ENCODE measurements at regions not wholly inside any gene's neighbourhood (a gene's known extent, or its start where the extent isn't known, plus 50 kb on each side); places are given as distances from the start of the nearest gene placed in this dataset.
"Not testable (repeated sequence)": the region's sequence is repeated elsewhere in the genome, so short reads cannot be mapped to it uniquely, and the experiment has no call there.

DNA sequence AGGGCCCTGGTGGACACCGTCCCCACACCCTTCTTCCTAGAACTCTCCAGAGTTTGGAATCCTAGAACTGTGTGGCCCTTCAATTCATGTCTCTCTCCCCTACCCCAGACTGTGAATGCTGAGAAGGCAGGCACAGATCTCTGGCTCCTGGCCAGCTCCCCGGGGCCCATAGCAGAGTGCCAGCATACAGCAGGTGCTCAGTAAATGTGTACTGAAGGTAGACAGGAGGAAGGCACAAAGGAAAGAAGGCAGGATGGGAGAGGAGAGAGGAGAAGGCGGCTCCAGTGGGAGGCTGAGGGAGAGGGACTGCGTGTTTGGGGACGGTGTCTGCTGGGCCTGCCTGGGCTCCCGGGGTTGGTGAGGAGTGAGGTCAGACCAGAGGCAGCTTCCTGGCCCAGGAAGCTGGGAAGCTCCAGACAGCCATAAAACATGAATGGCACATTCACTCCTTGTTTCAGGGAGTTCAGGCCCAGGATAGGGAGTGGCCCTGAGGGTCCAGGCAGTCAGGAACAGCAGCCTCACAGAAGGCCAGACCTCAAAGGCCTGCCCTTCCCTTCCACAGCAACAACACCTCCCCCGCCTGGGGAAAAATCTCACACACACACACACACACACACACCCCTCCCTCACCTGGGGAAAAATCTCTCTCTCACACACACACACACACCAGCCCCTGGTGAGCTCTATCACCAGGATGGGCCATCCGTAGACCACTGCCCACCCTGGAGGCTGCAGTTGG, 137.1 kb upstream of the PRR20G start:
- no peak for ATAC-seq
- intact Hi-C loops (cut with DNase I) = no loop called here
- no peak for DNase-seq (ENCODE audit: low spot score)

DNA sequence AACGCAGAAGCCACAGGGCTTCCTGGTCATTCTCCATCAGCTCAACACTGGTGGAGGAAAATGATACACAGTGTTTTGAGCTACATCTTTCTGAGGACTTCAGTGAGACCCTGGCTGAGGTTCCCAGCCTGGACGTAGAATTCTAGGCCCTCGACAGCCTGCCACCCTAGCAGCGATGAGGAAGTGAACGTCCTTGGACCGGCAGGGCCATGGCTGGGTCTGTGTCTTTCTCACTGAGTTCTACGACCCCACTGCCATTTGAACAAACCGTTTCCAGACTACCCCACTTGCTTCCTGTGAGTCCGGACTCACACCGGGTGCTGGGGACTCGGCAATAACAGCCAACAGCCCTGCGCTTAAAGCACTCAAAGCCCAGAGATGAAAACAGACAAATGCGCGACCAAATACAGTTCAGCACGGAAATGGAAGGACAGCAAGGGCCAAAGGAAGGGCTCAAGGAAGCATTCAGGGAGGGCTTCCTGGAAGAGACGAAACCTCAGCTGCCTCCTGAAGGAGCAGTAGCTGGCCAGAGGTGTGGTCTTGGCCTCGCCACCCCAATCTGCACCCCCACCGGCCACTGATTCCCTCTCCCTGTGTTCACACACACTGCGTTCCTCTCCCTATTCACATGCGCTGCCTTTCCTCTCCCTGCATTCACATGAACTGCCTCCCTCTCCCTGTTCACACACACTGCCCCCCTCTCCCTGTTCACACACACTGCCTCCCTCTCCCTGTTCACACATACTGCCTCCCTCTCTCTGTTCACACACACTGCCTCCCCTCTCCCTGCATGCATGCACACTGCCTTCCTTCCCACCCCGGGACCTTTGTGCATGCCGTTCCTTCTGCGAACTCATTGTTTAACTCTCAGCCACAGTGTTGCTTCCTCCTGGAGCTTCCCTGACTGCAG, 136.3 kb upstream of the PRR20G start:
- intact Hi-C loops (cut with DNase I) = no loop called here
- DNase-seq (ENCODE audit: low spot score) (no peak), ATAC-seq (no peak)

GRCh38 chr3:127422663-127423375, 135.0 kb upstream of the PRR20G start:
- ATAC-seq (no peak), DNase-seq (ENCODE audit: low spot score) (no peak)
- intact Hi-C loops (cut with DNase I) = no loop called here

GRCh38 chr3:127421943-127422662, 134.3 kb upstream of the PRR20G start:
- ATAC-seq (no peak), DNase-seq (ENCODE audit: low spot score) (no peak)
- intact Hi-C loops (cut with DNase I) = no loop called here

GRCh38 chr3:127420829-127421228, 133.0 kb upstream of the PRR20G start:
- DNase-seq (ENCODE audit: low spot score) (no peak), ATAC-seq (no peak)

DNA sequence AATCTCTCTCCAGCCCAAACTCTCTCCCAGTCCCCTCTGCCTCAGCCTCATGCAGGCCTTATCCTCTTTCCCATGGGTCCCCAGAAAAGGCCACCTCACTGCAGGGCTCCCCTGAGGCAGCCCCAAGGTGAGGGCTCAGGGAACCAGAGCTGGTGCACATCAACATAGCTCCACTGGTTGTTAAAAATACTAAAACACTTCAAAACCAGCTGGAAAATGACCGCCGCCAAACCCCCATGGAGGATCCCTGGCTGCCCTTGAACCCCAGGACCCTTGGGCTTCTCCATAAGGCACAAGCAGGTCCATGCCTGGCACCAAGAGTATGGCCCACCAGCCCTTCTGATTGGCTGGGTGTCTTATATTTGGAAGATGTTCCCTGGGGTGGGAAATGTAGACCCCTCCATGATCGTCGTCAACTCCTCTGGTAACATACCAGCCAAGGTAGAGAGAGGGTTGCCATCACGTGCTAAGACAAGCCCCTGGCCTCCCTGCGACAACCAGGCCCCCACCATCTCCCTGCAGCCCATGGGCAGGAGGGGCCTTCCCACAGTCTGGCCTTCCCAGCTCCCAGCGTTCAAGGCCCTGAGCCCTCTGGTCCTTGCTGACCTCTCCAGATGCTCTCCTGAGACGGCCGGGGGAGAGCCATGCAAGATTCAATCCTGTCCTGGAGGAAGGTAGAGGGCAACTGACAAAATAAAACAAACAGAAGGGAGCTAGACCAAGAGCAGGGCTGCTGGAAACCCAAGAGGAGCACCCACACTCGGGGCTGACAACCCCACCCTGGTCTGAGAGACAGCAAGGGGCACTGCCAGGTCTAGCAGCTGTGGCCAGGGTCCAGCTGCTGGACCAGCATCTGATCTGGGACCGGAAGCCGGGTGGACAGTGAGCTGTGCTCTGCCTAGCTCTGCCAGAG, 132.1 kb upstream of the PRR20G start:
- DNase-seq (ENCODE audit: low spot score) (no peak), ATAC-seq (no peak)
- intact Hi-C loops (cut with DNase I) = no loop called here

More at GRCh38 chr3:127420829-127421228, 133.0 kb upstream of the PRR20G start:
- intact Hi-C loops (cut with DNase I) = no loop called here

GRCh38 chr3:127419182-127419581, 131.3 kb upstream of the PRR20G start:
- no peak for ATAC-seq
- no peak for DNase-seq (ENCODE audit: low spot score)
- intact Hi-C loops (cut with DNase I) = no loop called here

GRCh38 chr3:127418560-127419147, 130.8 kb upstream of the PRR20G start:
- DNase-seq (ENCODE audit: low spot score) (no peak), ATAC-seq (no peak)
- intact Hi-C loops (cut with DNase I) = no loop called here

GRCh38 chr3:127417709-127418559, 130.1 kb upstream of the PRR20G start:
- ATAC-seq (peak; percentile 71), DNase-seq (ENCODE audit: low spot score) (peak; percentile 56)
- intact Hi-C loops (cut with DNase I) = no loop called here

GRCh38 chr3:127413871-127414270, 126.0 kb upstream of the PRR20G start:
- intact Hi-C loops (cut with DNase I) = no loop called here
- DNase-seq (ENCODE audit: low spot score) (no peak), ATAC-seq (no peak)

DNA sequence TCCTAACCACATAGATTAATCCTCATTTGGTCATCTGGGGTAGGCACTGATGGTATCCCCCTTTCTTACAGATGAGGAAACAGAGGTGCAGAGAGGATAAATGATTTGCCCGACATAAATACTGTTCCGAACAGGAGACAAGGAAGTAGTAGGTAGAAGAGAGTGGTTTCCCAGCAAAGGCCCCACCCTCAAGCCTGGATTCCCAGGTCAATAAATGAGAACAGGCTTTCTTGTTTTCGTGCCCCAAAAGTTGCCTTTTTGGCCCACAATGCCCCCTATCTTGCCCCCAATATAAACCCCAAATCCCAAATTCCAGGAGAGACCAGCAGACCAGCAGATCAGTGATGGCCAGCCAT, 125.5 kb upstream of the PRR20G start:
- no peak for DNase-seq (ENCODE audit: low spot score)
- intact Hi-C loops (cut with DNase I) = no loop called here
- no peak for ATAC-seq

DNA sequence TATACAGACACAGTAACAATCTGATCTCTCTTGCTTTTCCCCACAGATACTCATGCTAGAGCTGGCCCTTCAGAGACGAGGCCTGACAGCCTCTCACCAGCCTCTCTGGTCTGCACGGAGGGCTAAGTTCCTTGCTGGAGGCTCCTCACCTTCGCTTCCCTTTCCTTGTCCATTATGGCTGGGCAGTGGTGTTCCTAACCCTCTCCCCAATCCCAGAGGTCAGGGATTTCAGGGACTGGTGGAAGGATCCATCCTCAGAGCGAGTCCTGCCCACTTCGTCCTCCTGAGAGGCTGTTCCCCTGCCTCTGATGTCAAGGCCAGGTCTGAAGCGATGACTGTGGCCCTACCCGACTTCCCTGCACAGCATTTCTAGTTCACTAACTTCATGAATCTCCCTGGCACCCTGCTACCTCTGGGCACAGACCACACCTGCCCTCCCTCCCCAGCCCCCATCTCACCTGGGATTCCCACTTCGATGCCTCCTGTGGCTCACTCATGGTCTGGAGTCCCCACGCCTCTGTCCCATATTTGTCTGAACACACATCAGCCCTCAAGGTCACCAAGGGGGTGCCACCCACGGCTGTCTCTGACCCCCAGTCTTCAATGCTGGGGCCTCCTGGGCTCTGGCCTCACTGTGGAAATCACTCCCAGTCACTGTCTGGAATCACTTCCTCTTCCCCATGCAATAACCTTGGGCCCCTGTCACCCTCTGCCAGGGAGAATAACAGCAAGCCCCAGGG, 124.9 kb upstream of the PRR20G start:
- ATAC-seq = no peak
- intact Hi-C loops (cut with DNase I) = no loop called here
- peak; percentile 36 for DNase-seq (ENCODE audit: low spot score)

- ATAC-seq; DNase-seq (ENCODE audit: low spot score); intact Hi-C loops (cut with DNase I): not testable (repeated sequence)
These were observed 124.0 kb upstream of the PRR20G start for GRCh38 chr3:127411875-127412274.

- intact Hi-C loops (cut with DNase I) = no loop called here
- no peak for ATAC-seq
- DNase-seq (ENCODE audit: low spot score) = peak; percentile 19
These were observed 123.4 kb upstream of the PRR20G start for GRCh38 chr3:127411083-127411727.

DNA sequence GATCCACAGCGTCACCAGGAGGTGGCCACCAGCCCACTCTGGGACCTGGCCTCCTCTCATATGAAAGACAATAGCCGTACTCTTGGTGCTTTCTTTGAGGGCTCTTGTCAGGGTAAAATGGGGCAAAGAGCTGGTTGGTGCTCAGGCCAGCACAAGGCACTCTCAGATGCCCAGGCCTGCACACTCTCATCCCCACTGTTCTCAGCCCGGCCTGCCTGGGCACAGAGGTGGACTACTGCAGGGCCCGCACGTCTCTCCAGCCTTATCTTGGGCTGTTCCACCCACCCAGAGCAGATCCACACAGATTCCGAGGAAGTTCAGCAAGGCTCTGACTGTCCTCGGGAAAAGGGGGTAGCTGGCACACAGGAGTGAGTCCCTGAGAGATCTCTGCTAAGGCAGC, 122.8 kb upstream of the PRR20G start:
- peak; percentile 32 for DNase-seq (ENCODE audit: low spot score)
- no peak for ATAC-seq
- intact Hi-C loops (cut with DNase I) = no loop called here

DNA sequence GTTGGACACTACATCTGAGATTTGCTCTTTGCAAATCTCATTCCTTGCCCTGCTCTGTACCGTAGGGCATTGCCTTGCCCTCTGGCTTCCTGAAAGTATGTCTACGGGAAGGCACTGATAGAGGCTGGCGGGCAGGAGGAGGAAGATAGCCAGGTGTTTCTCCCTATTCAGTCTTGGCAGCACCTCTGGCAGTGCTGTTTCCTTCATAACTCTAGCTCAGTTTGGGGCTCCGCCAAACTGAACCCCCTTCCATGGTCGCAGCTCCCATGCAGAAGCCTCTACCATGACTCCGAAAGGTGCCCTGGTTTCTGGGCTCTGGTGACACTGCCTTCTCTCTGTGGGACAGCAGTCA, 122.3 kb upstream of the PRR20G start:
- peak; percentile 19 for DNase-seq (ENCODE audit: low spot score)
- ATAC-seq = no peak
- intact Hi-C loops (cut with DNase I) = no loop called here
